CD8-positive, alpha-beta memory T cell (primary cell): ENCODE measurements at regions not wholly inside any gene's neighbourhood (a gene's known extent, or its start where the extent isn't known, plus 50 kb on each side); places are given as distances from the start of the nearest gene placed in this dataset.

ENCODE experiments used
- CTCF ChIA-PET: fragments of 350-600 bp; sonication (Branson Sonifier 250); formaldehyde crosslinking; loops from one replicate; lab custom pipeline; 2021; ENCODE audit warnings: antibody characterized with exemption; lab: Charles Lee
- POLR2A ChIA-PET: fragments of 350-600 bp; sonication (Branson Sonifier 250); formaldehyde crosslinking; loops from one replicate; lab custom pipeline; 2021; ENCODE audit warnings: antibody characterized with exemption; lab: Charles Lee
- DNase-seq, 5 donors: peaks; one replicate each; pipeline versions ENCODE4 v3.0.0 to v3.0.0-alpha.2; 2020 to 2022; ENCODE audit warnings: mixed read lengths in 1 of 5
- H3K27ac ChIP-seq: one replicate; pipeline ENCODE4 v1.7.0; 2013; ENCODE audit warnings: low read depth, mild to moderate bottlenecking, low read length, moderate library complexity
- H3K27me3 ChIP-seq: 2 replicates; pipeline ENCODE4 v1.7.0; 2013; ENCODE audit warnings: low read length, mild to moderate bottlenecking; ENCODE audit not compliant: insufficient read depth, poor library complexity, severe bottlenecking
- H3K36me3 ChIP-seq: 2 replicates; pipeline ENCODE4 v1.7.0; 2013; ENCODE audit warnings: mild to moderate bottlenecking, low read length, moderate library complexity; ENCODE audit not compliant: insufficient read depth
- H3K4me1 ChIP-seq: 2 replicates; pipeline ENCODE4 v1.7.0; 2013; ENCODE audit warnings: mild to moderate bottlenecking, low read length, moderate library complexity; ENCODE audit not compliant: insufficient read depth
- H3K4me3 ChIP-seq: 2 replicates; pipeline ENCODE4 v1.7.0; 2013; ENCODE audit warnings: mild to moderate bottlenecking, low read length
- H3K9me3 ChIP-seq: 2 replicates; pipeline ENCODE4 v1.7.0; 2013; ENCODE audit warnings: mild to moderate bottlenecking, low read length
- H3K27ac Mint-ChIP-seq, 8 donors: one replicate each; pipeline ENCODE4 v1.8.0; 2020 to 2021; ENCODE audit warnings: mixed read lengths in 8 of 8, mild to moderate bottlenecking in 6 of 8, inconsistent platforms in 3 of 8, moderate library complexity in 3 of 8
- H3K27me3 Mint-ChIP-seq, 2 donors: one replicate each; pipeline ENCODE4 v1.8.0; 2020 to 2021; ENCODE audit warnings: mixed read lengths in 2 of 2, mild to moderate bottlenecking in 1 of 2, moderate library complexity in 1 of 2
- H3K36me3 Mint-ChIP-seq, 3 donors: one replicate each; pipeline ENCODE4 v1.8.0; 2020 to 2021; ENCODE audit warnings: mixed read lengths in 3 of 3, inconsistent platforms in 1 of 3, mild to moderate bottlenecking in 1 of 3
- H3K4me1 Mint-ChIP-seq, 3 donors: one replicate each; pipeline ENCODE4 v1.8.0; 2020 to 2021; ENCODE audit warnings: mixed read lengths in 3 of 3, inconsistent platforms in 1 of 3, mild to moderate bottlenecking in 1 of 3
- H3K4me3 Mint-ChIP-seq, 7 donors: one replicate each; pipeline ENCODE4 v1.8.0; 2020 to 2021; ENCODE audit warnings: mixed read lengths in 7 of 7, mild to moderate bottlenecking in 6 of 7, moderate library complexity in 4 of 7, inconsistent platforms in 2 of 7
- H3K9me3 Mint-ChIP-seq, 5 donors: one replicate each; pipeline ENCODE4 v1.8.0; 2020 to 2022; ENCODE audit warnings: mixed read lengths in 5 of 5, mild to moderate bottlenecking in 3 of 5, moderate library complexity in 2 of 5, inconsistent platforms in 1 of 5

DNA sequence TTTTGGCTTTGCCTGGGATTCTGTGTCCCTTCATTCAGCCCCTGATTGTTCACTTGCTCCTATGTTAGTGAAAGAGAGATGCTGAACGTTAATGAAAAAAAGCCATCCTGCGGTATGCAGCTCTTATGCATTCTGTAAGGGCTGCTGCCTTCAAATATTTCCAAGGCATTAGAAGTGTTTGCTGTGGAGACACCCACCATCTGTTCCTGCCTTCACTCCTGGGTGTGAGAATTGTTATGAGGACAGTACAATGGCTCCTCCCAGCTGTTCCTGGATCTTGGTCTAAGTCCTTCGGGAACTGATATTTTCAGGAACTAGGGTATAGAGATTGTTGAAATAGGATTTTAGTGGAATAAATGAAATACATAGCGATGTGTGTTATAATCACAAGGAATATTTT is 427.1 kb upstream of the FAM47C start:
- CTCF ChIA-PET: no interaction called here

DNA sequence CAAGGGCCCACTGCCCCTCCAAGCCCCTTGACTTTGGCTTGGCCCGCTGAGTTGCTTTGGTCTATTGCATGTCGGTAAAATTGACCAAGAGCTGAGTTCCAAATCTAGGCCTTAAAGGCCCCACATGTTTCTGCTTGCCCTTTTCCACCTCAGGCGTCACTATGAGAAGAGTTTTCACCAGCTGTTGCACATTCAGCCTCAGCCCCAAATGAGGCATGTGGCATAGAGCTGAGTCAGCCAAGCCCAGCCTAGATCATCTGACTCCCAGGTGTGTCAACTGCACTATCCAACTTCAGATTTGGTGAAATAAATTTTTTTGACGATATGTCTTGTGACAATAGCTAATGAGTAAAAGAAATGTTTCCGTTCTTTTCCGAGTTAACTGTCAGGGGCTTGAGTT is 424.5 kb upstream of the FAM47C start:
- Mint-ChIP-seq H3K4me3 (no peak overlapping the region), H3K9me3 (peaks cover 0 to 6% (median 2%) of the 10 kb centered on the region in 5 donors)

More for the DNA sequence above, 427.1 kb upstream of the FAM47C start:
- Histone ChIP-seq H3K36me3 (no peaks in the 10 kb centered on the region), H3K4me1 (no peaks in the 10 kb centered on the region), H3K4me3 (no peak overlapping the region), H3K27ac (no peak overlapping the region), H3K9me3 (no peaks in the 10 kb centered on the region), H3K27me3 (no peaks in the 10 kb centered on the region)
- H3K27ac Mint-ChIP-seq: peak overlapping the region in 1 of 8 donors; percentile 68
- POLR2A ChIA-PET: no interaction called here
- no peaks in the 10 kb centered on the region for H3K36me3 Mint-ChIP-seq
- H3K27me3 Mint-ChIP-seq: no peaks in the 10 kb centered on the region
- H3K4me1 Mint-ChIP-seq: no peaks in the 10 kb centered on the region
- H3K9me3 Mint-ChIP-seq: peaks cover 0 to 5% (median 3%) of the 10 kb centered on the region in 5 donors
- no peak overlapping the region for H3K4me3 Mint-ChIP-seq
- DNase-seq: no peak

DNA sequence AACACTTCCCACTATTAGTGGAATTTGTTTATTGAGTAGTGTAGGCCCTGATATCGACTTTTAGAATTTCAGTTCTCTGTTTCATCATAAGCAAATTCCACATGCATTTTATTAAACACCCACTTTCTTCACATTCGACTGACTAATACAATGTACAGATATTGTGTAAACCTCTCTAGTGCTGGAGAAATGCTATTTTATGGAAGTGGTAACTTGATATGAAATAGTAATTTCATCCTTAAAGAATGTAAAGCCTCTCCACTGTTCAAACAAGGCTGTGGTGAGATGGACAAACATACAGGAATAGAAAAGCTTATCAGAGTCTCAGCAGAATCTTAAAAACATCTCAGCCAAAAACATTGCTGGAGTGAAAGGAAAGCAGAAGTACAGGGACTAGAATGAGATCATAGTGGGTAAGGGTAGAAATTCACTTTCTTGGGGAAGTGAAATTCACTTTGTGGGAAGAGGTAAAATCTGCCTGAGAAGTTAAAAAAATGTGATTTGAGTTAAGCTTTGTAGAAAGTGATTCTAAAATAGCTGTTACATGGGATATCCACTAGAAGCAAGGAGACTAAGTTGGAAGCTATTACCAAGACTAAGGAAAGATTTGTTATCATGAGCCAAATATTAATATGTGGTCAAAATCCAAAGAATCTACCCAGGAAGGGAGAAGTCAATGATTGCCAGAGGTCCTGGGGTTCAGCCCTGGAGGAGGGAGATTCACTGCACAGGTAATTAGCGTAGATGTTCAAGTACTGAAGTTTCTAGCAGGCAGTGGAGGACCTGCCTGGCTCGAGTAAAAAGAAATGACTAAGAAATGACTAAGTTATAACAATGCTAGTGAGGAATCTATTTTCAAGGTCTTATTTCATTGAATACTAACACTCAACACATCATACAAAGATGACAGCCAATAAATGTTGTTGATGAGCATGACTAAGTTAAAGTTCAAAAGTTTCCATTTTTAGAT is 398.3 kb upstream of the FAM47C start:
- Histone ChIP-seq H3K9me3 (no peaks in the 10 kb centered on the region), H3K36me3 (no peaks in the 10 kb centered on the region), H3K4me3 (no peak overlapping the region), H3K27me3 (no peaks in the 10 kb centered on the region), H3K27ac (no peak overlapping the region), H3K4me1 (no peaks in the 10 kb centered on the region)
- peaks cover 0 to 7% of the 10 kb centered on the region in 2 donors for H3K27me3 Mint-ChIP-seq
- H3K36me3 Mint-ChIP-seq: no peaks in the 10 kb centered on the region
- H3K9me3 Mint-ChIP-seq: peaks cover 0 to 6% (median 2%) of the 10 kb centered on the region in 5 donors
- no peak overlapping the region for H3K4me3 Mint-ChIP-seq
- no peak overlapping the region for H3K27ac Mint-ChIP-seq
- POLR2A ChIA-PET: no interaction called here
- no peaks in the 10 kb centered on the region for H3K4me1 Mint-ChIP-seq
- CTCF ChIA-PET: no interaction called here
- no peak for DNase-seq

More for the DNA sequence above, 424.5 kb upstream of the FAM47C start:
- Histone ChIP-seq H3K4me1 (no peaks in the 10 kb centered on the region), H3K27me3 (no peaks in the 10 kb centered on the region), H3K4me3 (no peak overlapping the region), H3K36me3 (no peaks in the 10 kb centered on the region), H3K9me3 (no peaks in the 10 kb centered on the region), H3K27ac (no peak overlapping the region)
- Mint-ChIP-seq H3K4me1 (no peaks in the 10 kb centered on the region), H3K27ac (no peak overlapping the region), H3K27me3 (no peaks in the 10 kb centered on the region), H3K36me3 (no peaks in the 10 kb centered on the region)
- DNase-seq: no peak
- ChIA-PET CTCF (no interaction called here), POLR2A (no interaction called here)

DNA sequence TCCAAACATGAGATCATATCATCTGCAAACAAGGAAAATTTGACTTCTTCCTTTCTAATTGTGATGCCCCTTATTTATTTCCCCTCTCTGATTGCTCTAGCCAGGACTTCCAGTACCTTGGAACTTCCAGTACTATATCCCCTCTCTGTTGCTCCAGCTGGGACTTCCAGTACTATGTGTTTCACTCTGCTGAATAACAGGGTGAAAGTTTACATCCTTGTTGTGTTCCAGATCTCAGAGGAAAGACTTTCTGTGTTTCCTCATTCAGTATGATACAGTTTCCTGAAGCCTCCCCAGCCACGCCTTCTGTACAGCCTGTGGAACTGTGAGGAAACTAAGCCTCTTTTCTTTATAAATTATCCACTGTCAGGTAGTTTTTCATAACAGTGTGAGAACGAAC is 381.3 kb upstream of the FAM47C start:
- H3K9me3 ChIP-seq: no peaks in the 10 kb centered on the region
- POLR2A ChIA-PET: no interaction called here
- H3K9me3 Mint-ChIP-seq: peaks cover 0 to 3% (median 0%) of the 10 kb centered on the region in 5 donors
- no peaks in the 10 kb centered on the region for H3K27me3 Mint-ChIP-seq
- no peaks in the 10 kb centered on the region for H3K4me1 ChIP-seq
- no peak overlapping the region for H3K27ac Mint-ChIP-seq
- H3K4me3 ChIP-seq: no peak overlapping the region
- no peaks in the 10 kb centered on the region for H3K27me3 ChIP-seq
- DNase-seq: no peak
- H3K27ac ChIP-seq: no peak overlapping the region
- H3K4me3 Mint-ChIP-seq: no peak overlapping the region
- H3K36me3 Mint-ChIP-seq: no peaks in the 10 kb centered on the region
- H3K36me3 ChIP-seq: no peaks in the 10 kb centered on the region
- CTCF ChIA-PET: no interaction called here
- no peaks in the 10 kb centered on the region for H3K4me1 Mint-ChIP-seq

DNA sequence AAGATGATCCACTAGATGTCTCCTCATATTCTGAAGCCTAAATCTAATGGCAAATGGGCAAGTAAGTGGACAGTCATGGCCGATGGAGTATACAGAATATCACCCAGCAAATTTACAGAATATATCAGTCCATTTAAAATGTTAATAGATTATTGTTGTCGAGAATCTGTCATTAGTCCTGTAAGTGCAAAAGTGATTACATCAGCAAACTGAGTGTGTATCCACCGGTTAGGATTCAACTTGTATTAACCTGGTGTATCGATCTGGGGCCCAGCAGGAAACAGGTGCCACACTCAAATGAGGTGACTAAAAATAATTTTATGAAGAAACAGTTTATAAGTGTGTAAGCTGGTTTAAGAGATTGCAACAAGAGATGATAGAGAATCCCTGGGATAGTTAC is 367.9 kb upstream of the FAM47C start:
- Mint-ChIP-seq H3K27me3 (peaks cover 0 to 2% of the 10 kb centered on the region in 2 donors), H3K4me1 (no peaks in the 10 kb centered on the region), H3K27ac (no peak overlapping the region), H3K9me3 (peaks cover 0 to 2% (median 0%) of the 10 kb centered on the region in 5 donors), H3K4me3 (no peak overlapping the region), H3K36me3 (no peaks in the 10 kb centered on the region)
- Histone ChIP-seq H3K9me3 (no peaks in the 10 kb centered on the region), H3K4me1 (no peaks in the 10 kb centered on the region), H3K36me3 (no peaks in the 10 kb centered on the region), H3K4me3 (no peak overlapping the region), H3K27ac (no peak overlapping the region), H3K27me3 (no peaks in the 10 kb centered on the region)
- ChIA-PET POLR2A (no interaction called here), CTCF (no interaction called here)
- no peak for DNase-seq

DNA sequence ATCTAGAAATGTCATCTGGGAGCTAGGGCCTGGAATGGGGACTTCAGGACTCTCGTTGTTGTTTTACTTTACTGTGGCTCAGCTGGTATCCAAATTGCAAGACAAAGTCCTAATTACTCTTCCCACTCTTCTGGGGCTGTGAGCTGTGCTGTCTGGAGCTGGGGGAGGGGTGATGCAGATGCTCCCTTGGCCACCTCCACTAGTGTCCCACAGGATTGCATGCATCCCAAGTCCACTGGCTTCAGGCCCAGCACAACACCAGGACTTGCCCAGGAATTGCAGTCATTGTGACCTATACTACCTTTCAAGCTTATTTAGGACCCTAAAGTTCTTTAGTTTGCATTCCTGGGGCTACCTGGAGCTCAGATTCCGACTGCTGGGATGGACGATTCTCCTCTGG is 366.1 kb upstream of the FAM47C start:
- Histone ChIP-seq H3K4me3 (no peak overlapping the region), H3K4me1 (no peaks in the 10 kb centered on the region), H3K27me3 (no peaks in the 10 kb centered on the region), H3K27ac (no peak overlapping the region), H3K36me3 (no peaks in the 10 kb centered on the region), H3K9me3 (no peaks in the 10 kb centered on the region)
- Mint-ChIP-seq H3K27me3 (peaks cover 0 to 2% of the 10 kb centered on the region in 2 donors), H3K36me3 (no peaks in the 10 kb centered on the region), H3K4me1 (no peaks in the 10 kb centered on the region), H3K4me3 (no peak overlapping the region), H3K27ac (no peak overlapping the region), H3K9me3 (peaks cover 0 to 7% (median 0%) of the 10 kb centered on the region in 5 donors)
- ChIA-PET CTCF (no interaction called here), POLR2A (no interaction called here)
- no peak for DNase-seq

DNA sequence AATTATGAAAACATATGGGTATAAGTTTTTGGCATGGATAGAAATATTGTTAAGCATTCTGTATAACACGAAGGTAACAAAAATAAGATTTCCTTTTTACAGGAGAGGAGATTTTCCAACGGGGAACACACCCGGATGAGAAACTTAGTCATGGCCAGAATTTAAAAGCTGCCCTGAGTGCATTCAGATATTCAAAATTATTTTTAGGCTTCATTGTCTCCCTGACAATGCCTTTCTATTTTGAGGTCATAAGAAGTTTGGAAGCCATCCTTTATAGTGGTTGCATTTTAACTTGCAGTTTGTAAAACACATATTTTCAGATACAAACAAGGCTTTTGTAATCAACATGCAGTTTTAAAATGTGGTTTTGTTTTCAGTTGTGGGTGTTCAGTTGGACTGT is 357.5 kb upstream of the FAM47C start:
- Mint-ChIP-seq H3K36me3 (no peaks in the 10 kb centered on the region), H3K9me3 (peaks cover 0 to 4% (median 2%) of the 10 kb centered on the region in 5 donors), H3K27ac (no peak overlapping the region), H3K4me3 (no peak overlapping the region), H3K27me3 (peaks cover 0 to 4% of the 10 kb centered on the region in 2 donors), H3K4me1 (no peaks in the 10 kb centered on the region)
- H3K4me3 ChIP-seq: no peak overlapping the region
- CTCF ChIA-PET: no interaction called here
- H3K9me3 ChIP-seq: no peaks in the 10 kb centered on the region
- H3K4me1 ChIP-seq: no peaks in the 10 kb centered on the region
- no peak overlapping the region for H3K27ac ChIP-seq
- no peak for DNase-seq
- H3K27me3 ChIP-seq: no peaks in the 10 kb centered on the region
- POLR2A ChIA-PET: no interaction called here
- H3K36me3 ChIP-seq: no peaks in the 10 kb centered on the region

DNA sequence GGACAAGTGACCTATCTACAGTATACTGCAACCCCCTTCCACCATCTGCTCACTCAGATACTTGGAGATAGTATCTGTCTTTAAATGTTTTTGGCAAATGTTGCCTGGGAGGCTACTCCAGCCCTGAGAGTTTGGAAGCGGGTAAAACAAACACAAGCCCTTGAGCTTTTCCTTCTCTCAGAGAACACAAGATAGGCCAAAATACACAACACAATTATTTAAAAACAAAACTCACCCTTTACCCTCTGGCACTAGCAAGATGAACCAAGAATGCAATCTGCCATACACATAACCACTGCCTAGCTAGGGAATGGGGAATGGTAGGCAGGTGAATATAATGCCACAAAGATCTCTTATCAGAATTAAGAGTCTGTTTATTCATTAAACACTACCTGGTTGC is 324.7 kb upstream of the FAM47C start:
- POLR2A ChIA-PET: no interaction called here
- H3K9me3 Mint-ChIP-seq: peaks cover 0 to 2% (median 0%) of the 10 kb centered on the region in 5 donors

More for the DNA sequence above, 324.7 kb upstream of the FAM47C start:
- no peaks in the 10 kb centered on the region for H3K27me3 ChIP-seq
- Mint-ChIP-seq H3K27me3 (no peaks in the 10 kb centered on the region), H3K4me3 (no peak overlapping the region), H3K36me3 (no peaks in the 10 kb centered on the region), H3K27ac (no peak overlapping the region), H3K4me1 (no peaks in the 10 kb centered on the region)
- DNase-seq: no peak
- H3K9me3 ChIP-seq: no peaks in the 10 kb centered on the region
- CTCF ChIA-PET: no interaction called here
- H3K27ac ChIP-seq: no peak overlapping the region
- H3K4me1 ChIP-seq: no peaks in the 10 kb centered on the region
- no peaks in the 10 kb centered on the region for H3K36me3 ChIP-seq
- no peak overlapping the region for H3K4me3 ChIP-seq
